K562 (cell line): ENCODE measurements at regions not wholly inside any gene's neighbourhood (a gene's known extent, or its start where the extent isn't known, plus 50 kb on each side); places are given as distances from the start of the nearest gene placed in this dataset.

Experiments
- ATAC-seq: fragments of 200-7000 bp; cut with Tn5 transposase; 3 replicates; pipeline ENCODE4 v1.9.1; 2020; ENCODE audit warnings: moderate library complexity
- BruUV-seq: library from RNA; stranded (reverse); fragments of 400-500 nt; replicated peaks from 2 replicates; lab custom pipeline; 2021; lab: Mats Ljungman, UMichigan
- CTCF ChIA-PET: fragments of 300-600 bp; formaldehyde crosslinking; extraction: SDS; loops from one replicate; lab custom pipeline; 2021; ENCODE audit warnings: low intra/inter-chr PET ratio; lab: Yijun Ruan, JAX
- POLR2A ChIA-PET: fragments of 300-600, 350-650 bp; sonication (Branson Sonifier 250); formaldehyde crosslinking; extraction: SDS; loops from one replicate; lab custom pipeline; 2021; ENCODE audit warnings: antibody characterized with exemption, inconsistent platforms; lab: Yijun Ruan, JAX
- DNase-seq, 4 experiments: peaks; one replicate each; pipeline versions ENCODE4 v3.0.0 to v3.0.0-alpha.2; 2011 to 2018; ENCODE audit warnings: low spot score in 3 of 4, mixed read lengths in 3 of 4; ENCODE audit errors: extremely low read depth in 1 of 4
- FAIRE-seq: peaks from 2 replicates; lab custom pipeline; 2011; peaks lifted over from hg19 to GRCh38; lab: Jason Lieb, UNC
- H2AFZ ChIP-seq: 2 replicates; pipeline ENCODE4 v1.6.0; 2011; ENCODE audit warnings: low read depth, low read length, control low read depth, inconsistent platforms
- H3K27ac ChIP-seq: fragments of 200-600 bp; 3 replicates; pipeline ENCODE4 v1.8.0; 2011; ENCODE audit warnings: low read depth, mild to moderate bottlenecking, control low read depth, inconsistent platforms, low read length, moderate library complexity, mixed read lengths; ENCODE audit errors: extremely low read depth
- H3K27me3 ChIP-seq, 2 experiments: fragments of 300-600 bp in 1 of 2; 2 replicates in 1 of 2; 3 replicates in 1 of 2; pipeline versions ENCODE4 v1.6.0 to v1.8.0; 2011; ENCODE audit warnings: inconsistent platforms in 2 of 2, low read length in 2 of 2, mild to moderate bottlenecking in 1 of 2, mixed read lengths in 1 of 2, moderate library complexity in 1 of 2; ENCODE audit not compliant: control insufficient read depth in 2 of 2, insufficient read depth in 2 of 2
- H3K36me3 ChIP-seq: fragments of 300-600 bp; 3 replicates; pipeline ENCODE4 v1.8.0; 2011; ENCODE audit warnings: mild to moderate bottlenecking, low read length, inconsistent platforms; ENCODE audit not compliant: control insufficient read depth, insufficient read depth
- H3K4me1 ChIP-seq, 2 experiments: fragments of 200-600 bp in 1 of 2; replicated peaks in 1 of 2; 2 replicates in 1 of 2; 3 replicates in 1 of 2; pipeline versions ENCODE4 v1.5.1 to v1.8.0; 2011; ENCODE audit warnings: inconsistent platforms in 2 of 2, low read length in 2 of 2, mild to moderate bottlenecking in 1 of 2, mixed read lengths in 1 of 2, moderate library complexity in 1 of 2; ENCODE audit not compliant: control insufficient read depth in 2 of 2, insufficient read depth in 2 of 2
- H3K4me2 ChIP-seq: 2 replicates; pipeline ENCODE4 v1.6.1; 2011; ENCODE audit warnings: low read length, control low read depth, inconsistent platforms, mixed read lengths; ENCODE audit not compliant: insufficient read depth
- H3K4me3 ChIP-seq: fragments of 200-600 bp; sonication (generic), shearing (Covaris generic); 2 replicates; pipeline ENCODE4 v1.5.1; 2016; ENCODE audit warnings: control low read depth, inconsistent platforms
- H3K79me2 ChIP-seq: fragments of 200-600 bp; 3 replicates; pipeline ENCODE4 v1.8.0; 2011; ENCODE audit warnings: low read length, inconsistent platforms; ENCODE audit not compliant: control insufficient read depth, insufficient read depth
- H3K9ac ChIP-seq, 2 experiments: 2 replicates each; pipeline versions ENCODE4 v1.6.0 to v1.6.1; 2011; ENCODE audit warnings: low read depth in 2 of 2, low read length in 2 of 2, control low read depth in 1 of 2, inconsistent platforms in 1 of 2, mild to moderate bottlenecking in 1 of 2, mixed read lengths in 1 of 2; ENCODE audit not compliant: insufficient read depth in 1 of 2
- H3K9me1 ChIP-seq: one replicate; pipeline ENCODE4 v1.6.0; 2011; ENCODE audit warnings: inconsistent platforms, mild to moderate bottlenecking, low read length, moderate library complexity; ENCODE audit not compliant: control insufficient read depth, insufficient read depth
- H3K9me3 ChIP-seq: replicated peaks from 2 replicates; pipeline ENCODE4 v1.5.1; 2011; ENCODE audit warnings: low read depth, low read length, inconsistent platforms; ENCODE audit not compliant: control insufficient read depth, insufficient read depth
- H4K20me1 ChIP-seq: replicated peaks from 2 replicates; pipeline ENCODE4 v1.6.1; 2011; ENCODE audit warnings: low read length, inconsistent platforms, mixed read lengths; ENCODE audit not compliant: control insufficient read depth, insufficient read depth
- FOXK2 ChIP-seq, 2 experiments: fragments of 450-650 bp; IDR thresholded peaks in 1 of 2; conservative IDR thresholded peaks in 1 of 2; 2 replicates each; pipeline ENCODE4 v1.6.1; 2016; ENCODE audit warnings: low read depth in 2 of 2, mild to moderate bottlenecking in 1 of 2
- GABPB2 ChIP-seq: fragments of 250-450 bp; sonication (Bioruptor Pico); conservative IDR thresholded peaks from 2 replicates; pipeline ENCODE4 v1.5.1; 2021; ENCODE audit warnings: mild to moderate bottlenecking
- IRF2 ChIP-seq: sonication (generic); formaldehyde crosslinking; IDR thresholded peaks from 2 replicates; pipeline ENCODE4 v1.8.1; 2022; ENCODE audit warnings: mild to moderate bottlenecking, missing genetic modification reagents
- MAFG ChIP-seq: fragments of 450-650 bp; conservative IDR thresholded peaks from 2 replicates; pipeline ENCODE4 v1.6.1; 2016; ENCODE audit warnings: missing genetic modification characterization, missing compliant biosample characterization
- MCM2 ChIP-seq: fragments of 450-650 bp; IDR thresholded peaks from 2 replicates; pipeline ENCODE4 v1.6.1; 2017; ENCODE audit warnings: low read depth, mild to moderate bottlenecking
- RBBP5 ChIP-seq: fragments of 200-600 bp; sonication (generic); IDR thresholded peaks from 2 replicates; pipeline ENCODE4 v1.6.1; 2012; ENCODE audit warnings: borderline replicate concordance, mild to moderate bottlenecking, low read length, control low read depth, inconsistent platforms; ENCODE audit not compliant: insufficient read depth, poor library complexity, severe bottlenecking
- TOE1 ChIP-seq, 2 experiments: fragments of 450-650 bp in 1 of 2; sonication (generic) in 1 of 2; formaldehyde crosslinking in 1 of 2; IDR thresholded peaks; 2 replicates each; pipeline versions ENCODE4 v1.7.1 to v1.8.0; 2016 to 2022; ENCODE audit warnings: borderline replicate concordance in 2 of 2, mild to moderate bottlenecking in 2 of 2, antibody characterized with exemption in 1 of 2, inconsistent platforms in 1 of 2, low read depth in 1 of 2, missing genetic modification reagents in 1 of 2, moderate library complexity in 1 of 2
- WGBS: fragments of 100-300 bp; shearing (Covaris generic); methylation state at CpG from one replicate; pipeline ENCODE4 v1.1.6; 2016; ENCODE audit warnings: low coverage, mixed read lengths; ENCODE audit not compliant: insufficient coverage; ENCODE audit errors: missing lambda C conversion rate; 5-methylcytosine and 5-hydroxymethylcytosine counted together
- in situ Hi-C: fragments of 300-500 bp; cut with MboI; formaldehyde crosslinking; loops from 4 replicates; pipeline ENCODE4 v1.15.0; 2018; ENCODE audit warnings: inconsistent platforms, mixed read lengths
- intact Hi-C: fragments of 100-400 bp; cut with micrococcal nuclease; formaldehyde crosslinking; loops from 2 replicates; pipeline ENCODE4 v1.14.2; 2022
- TF ChIP-seq, protein P1 (sequence below): conservative IDR thresholded peaks from 2 replicates; pipeline ENCODE4 v1.6.1; 2011; ENCODE audit warnings: low read depth, mild to moderate bottlenecking, low read length; ENCODE audit not compliant: control insufficient read depth

DNA sequence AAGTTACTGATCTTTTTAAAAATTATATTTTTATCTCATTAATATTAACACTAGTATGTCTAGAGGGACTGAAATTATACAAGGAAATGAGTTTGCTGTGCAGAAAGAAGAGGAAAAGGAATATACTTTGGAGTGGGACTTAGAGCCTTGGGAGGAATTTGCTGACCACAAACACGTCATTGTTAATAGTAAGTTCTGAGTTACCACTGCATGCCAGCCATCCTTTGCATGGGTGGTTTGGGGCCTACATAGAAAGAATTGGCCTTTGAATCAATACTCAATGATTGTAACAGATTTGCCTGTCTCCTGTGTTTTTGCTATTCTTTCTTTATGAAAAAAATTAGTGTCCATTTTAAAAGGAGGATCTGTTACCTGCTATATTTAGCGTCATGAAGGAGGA is 232.6 kb upstream of the TNC start:
- no peak overlapping the region for H3K9ac ChIP-seq
- no peaks in the 10 kb centered on the region for H4K20me1 ChIP-seq
- POLR2A ChIA-PET: no interaction called here
- FAIRE-seq: no peak
- in situ Hi-C loops: no loop called here
- TF ChIP-seq FOXK2 (conservative IDR thresholded peaks at IDR 0.05 in 1 of 2, IDR thresholded peaks at IDR 0.05 in 1 of 2; ENCODE audit: low read depth in 2 of 2) (no peak), GABPB2 (no peak), TOE1 (IDR thresholded peaks at IDR 0.05; ENCODE audit: borderline replicate concordance) (no peak), TOE1 (CRISPR knock-in tag; IDR thresholded peaks at IDR 0.05; ENCODE audit: borderline replicate concordance, low read depth) (no peak), RBBP5 (no peak), MCM2 (no peak), MAFG (tag) (no peak), IRF2 (no peak)
- TF ChIP-seq, protein P1, sequence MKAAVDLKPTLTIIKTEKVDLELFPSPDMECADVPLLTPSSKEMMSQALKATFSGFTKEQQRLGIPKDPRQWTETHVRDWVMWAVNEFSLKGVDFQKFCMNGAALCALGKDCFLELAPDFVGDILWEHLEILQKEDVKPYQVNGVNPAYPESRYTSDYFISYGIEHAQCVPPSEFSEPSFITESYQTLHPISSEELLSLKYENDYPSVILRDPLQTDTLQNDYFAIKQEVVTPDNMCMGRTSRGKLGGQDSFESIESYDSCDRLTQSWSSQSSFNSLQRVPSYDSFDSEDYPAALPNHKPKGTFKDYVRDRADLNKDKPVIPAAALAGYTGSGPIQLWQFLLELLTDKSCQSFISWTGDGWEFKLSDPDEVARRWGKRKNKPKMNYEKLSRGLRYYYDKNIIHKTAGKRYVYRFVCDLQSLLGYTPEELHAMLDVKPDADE: no peak
- TF ChIP-seq, all 486 proteins: peak for 0
- CTCF ChIA-PET: no interaction called here
- no peak overlapping the region for H3K27ac ChIP-seq
- intact Hi-C loops: no loop called here
- H3K4me2 ChIP-seq: no peak overlapping the region
- BruUV-seq: no TSS peak
- H3K4me3 ChIP-seq: no peak overlapping the region
- no peaks in the 10 kb centered on the region for H3K9me3 ChIP-seq
- ATAC-seq (no peak), DNase-seq (no peak)
- 0% methylated on average over 2 of the region's 2 CpGs for WGBS
- no peaks in the 10 kb centered on the region for H3K27me3 ChIP-seq
- H3K9me1 ChIP-seq: no peaks in the 10 kb centered on the region
- H3K79me2 ChIP-seq: no peaks in the 10 kb centered on the region
- no peak overlapping the region for H2AFZ ChIP-seq
- H3K36me3 ChIP-seq: no peaks in the 10 kb centered on the region
- H3K4me1 ChIP-seq: no peaks in the 10 kb centered on the region
